Activated CD8-positive, alpha-beta memory T cell treated with anti-CD3 and anti-CD28 coated beads, Interleukin-2, amount 10 ng/mL, durations not matched to agents 7 days and 5 days (primary cell): ENCODE measurements at regions not wholly inside any gene's neighbourhood (a gene's known extent, or its start where the extent isn't known, plus 50 kb on each side); places are given as distances from the start of the nearest gene placed in this dataset.
"Not testable (repeated sequence)": the region's sequence is repeated elsewhere in the genome, so short reads cannot be mapped to it uniquely, and the experiment has no call there.

Experiments
- ATAC-seq: fragments of 150-1000 bp; cut with Tn5 transposase; one replicate; pipeline ENCODE4 v1.10.0; 2021; ENCODE audit warnings: moderate library complexity
- CTCF ChIA-PET: fragments of 350-600 bp; sonication (Branson Sonifier 250); formaldehyde crosslinking; loops from one replicate; lab custom pipeline; 2021; ENCODE audit warnings: antibody characterized with exemption; lab: Charles Lee
- DNase-seq: peaks from one replicate; pipeline ENCODE4 v3.0.0-alpha.2; 2020
- H3K27ac Mint-ChIP-seq: one replicate; pipeline ENCODE4 v1.8.0; 2021; ENCODE audit warnings: mild to moderate bottlenecking, mixed read lengths
- H3K27me3 Mint-ChIP-seq: one replicate; pipeline ENCODE4 v1.8.0; 2021; ENCODE audit warnings: mixed read lengths
- H3K36me3 Mint-ChIP-seq: one replicate; pipeline ENCODE4 v1.8.0; 2021; ENCODE audit warnings: mild to moderate bottlenecking, mixed read lengths
- H3K4me1 Mint-ChIP-seq: one replicate; pipeline ENCODE4 v1.8.0; 2021; ENCODE audit warnings: mixed read lengths
- H3K4me3 Mint-ChIP-seq: one replicate; pipeline ENCODE4 v1.8.0; 2021; ENCODE audit warnings: mild to moderate bottlenecking, moderate library complexity, mixed read lengths
- H3K9me3 Mint-ChIP-seq: one replicate; pipeline ENCODE4 v1.8.0; 2022; ENCODE audit warnings: low read depth, mixed read lengths

GRCh38 chr2:56589194-56589593, 405.4 kb downstream of the CCDC85A start:
- Mint-ChIP-seq H3K4me3 (no peak overlapping the region), H3K27me3 (no peaks in the 10 kb centered on the region), H3K4me1 (no peaks in the 10 kb centered on the region), H3K27ac (no peak overlapping the region), H3K9me3 (peaks cover 5% of the 10 kb centered on the region), H3K36me3 (no peaks in the 10 kb centered on the region)
- DNase-seq: no peak
- ATAC-seq: no peak
- CTCF ChIA-PET: no interaction called here

- Mint-ChIP-seq H3K27ac (no peak overlapping the region), H3K9me3 (peaks cover 5% of the 10 kb centered on the region), H3K27me3 (no peaks in the 10 kb centered on the region), H3K4me1 (no peaks in the 10 kb centered on the region), H3K4me3 (no peak overlapping the region), H3K36me3 (no peaks in the 10 kb centered on the region)
- CTCF ChIA-PET: interaction anchor here (0.5 kb wide), 1 partner anchor 28 kb away, joined by 3 read pairs; no protein-coding TSS in a partner anchor
- no peak for DNase-seq
- ATAC-seq: no peak
Observed at GRCh38 chr2:56589835-56590234, 406.0 kb downstream of the CCDC85A start.

GRCh38 chr2:56590611-56591010, 406.8 kb downstream of the CCDC85A start:
- DNase-seq (no peak), ATAC-seq (no peak)
- no peaks in the 10 kb centered on the region for H3K4me1 Mint-ChIP-seq
- H3K36me3 Mint-ChIP-seq: no peaks in the 10 kb centered on the region
- CTCF ChIA-PET: interaction anchor here (0.5 kb wide), 1 partner anchor 28 kb away, joined by 3 read pairs; no protein-coding TSS in a partner anchor
- H3K27ac Mint-ChIP-seq: no peak overlapping the region
- no peak overlapping the region for H3K4me3 Mint-ChIP-seq
- no peaks in the 10 kb centered on the region for H3K27me3 Mint-ChIP-seq
- H3K9me3 Mint-ChIP-seq: peaks cover 5% of the 10 kb centered on the region

GRCh38 chr2:56606086-56606485, 422.3 kb downstream of the CCDC85A start:
- H3K4me3 Mint-ChIP-seq, ATAC-seq, H3K9me3 Mint-ChIP-seq, H3K27ac Mint-ChIP-seq, H3K27me3 Mint-ChIP-seq, H3K4me1 Mint-ChIP-seq, DNase-seq, CTCF ChIA-PET, H3K36me3 Mint-ChIP-seq: not testable (repeated sequence)

GRCh38 chr2:56613254-56613653, 429.5 kb downstream of the CCDC85A start:
- CTCF ChIA-PET: no interaction called here
- H3K36me3 Mint-ChIP-seq: no peaks in the 10 kb centered on the region
- ATAC-seq (no peak), DNase-seq (no peak)
- H3K4me1 Mint-ChIP-seq: no peaks in the 10 kb centered on the region
- H3K9me3 Mint-ChIP-seq: peaks cover 2% of the 10 kb centered on the region
- H3K27me3 Mint-ChIP-seq: no peaks in the 10 kb centered on the region
- H3K27ac Mint-ChIP-seq: no peak overlapping the region
- no peak overlapping the region for H3K4me3 Mint-ChIP-seq

GRCh38 chr2:56613920-56614319, 430.1 kb downstream of the CCDC85A start:
- Mint-ChIP-seq H3K27ac (no peak overlapping the region), H3K27me3 (no peaks in the 10 kb centered on the region), H3K9me3 (peaks cover 2% of the 10 kb centered on the region), H3K36me3 (no peaks in the 10 kb centered on the region), H3K4me1 (no peaks in the 10 kb centered on the region), H3K4me3 (no peak overlapping the region)
- no peak for DNase-seq
- no peak for ATAC-seq
- CTCF ChIA-PET: no interaction called here

GRCh38 chr2:56615760-56616159, 432.0 kb downstream of the CCDC85A start:
- H3K4me3 Mint-ChIP-seq: no peak overlapping the region
- CTCF ChIA-PET: no interaction called here
- H3K36me3 Mint-ChIP-seq: no peaks in the 10 kb centered on the region
- H3K4me1 Mint-ChIP-seq: no peaks in the 10 kb centered on the region
- ATAC-seq (no peak), DNase-seq (no peak)
- no peaks in the 10 kb centered on the region for H3K27me3 Mint-ChIP-seq
- peaks cover 4% of the 10 kb centered on the region for H3K9me3 Mint-ChIP-seq
- no peak overlapping the region for H3K27ac Mint-ChIP-seq

- no peaks in the 10 kb centered on the region for H3K4me1 Mint-ChIP-seq
- no peaks in the 10 kb centered on the region for H3K27me3 Mint-ChIP-seq
- DNase-seq (no peak), ATAC-seq (no peak)
- H3K4me3 Mint-ChIP-seq: no peak overlapping the region
- H3K27ac Mint-ChIP-seq: no peak overlapping the region
- H3K9me3 Mint-ChIP-seq: peaks cover 3% of the 10 kb centered on the region
- no peaks in the 10 kb centered on the region for H3K36me3 Mint-ChIP-seq
- CTCF ChIA-PET: no interaction called here
Observed at GRCh38 chr2:56624181-56624580, 440.4 kb downstream of the CCDC85A start.

GRCh38 chr2:56626927-56627326, 443.1 kb downstream of the CCDC85A start:
- H3K4me1 Mint-ChIP-seq: no peaks in the 10 kb centered on the region
- H3K4me3 Mint-ChIP-seq: no peak overlapping the region
- H3K27me3 Mint-ChIP-seq: no peaks in the 10 kb centered on the region
- ATAC-seq (no peak), DNase-seq (no peak)
- no peak overlapping the region for H3K27ac Mint-ChIP-seq
- H3K9me3 Mint-ChIP-seq: no peaks in the 10 kb centered on the region
- CTCF ChIA-PET: no interaction called here
- no peaks in the 10 kb centered on the region for H3K36me3 Mint-ChIP-seq

GRCh38 chr2:56630286-56630685, 446.5 kb downstream of the CCDC85A start:
- H3K36me3 Mint-ChIP-seq: no peaks in the 10 kb centered on the region
- H3K27me3 Mint-ChIP-seq: no peaks in the 10 kb centered on the region
- no peaks in the 10 kb centered on the region for H3K4me1 Mint-ChIP-seq
- CTCF ChIA-PET: no interaction called here
- DNase-seq (no peak), ATAC-seq (no peak)
- no peaks in the 10 kb centered on the region for H3K9me3 Mint-ChIP-seq
- H3K4me3 Mint-ChIP-seq: no peak overlapping the region
- no peak overlapping the region for H3K27ac Mint-ChIP-seq

GRCh38 chr2:56647997-56648396, 464.2 kb downstream of the CCDC85A start:
- no peak overlapping the region for H3K27ac Mint-ChIP-seq
- ATAC-seq (no peak), DNase-seq (no peak)
- H3K4me1 Mint-ChIP-seq: no peaks in the 10 kb centered on the region
- CTCF ChIA-PET: no interaction called here
- H3K36me3 Mint-ChIP-seq: no peaks in the 10 kb centered on the region
- H3K27me3 Mint-ChIP-seq: no peaks in the 10 kb centered on the region
- peaks cover 12% of the 10 kb centered on the region for H3K9me3 Mint-ChIP-seq
- H3K4me3 Mint-ChIP-seq: no peak overlapping the region

GRCh38 chr2:56648802-56649201, 465.0 kb downstream of the CCDC85A start:
- ATAC-seq (no peak), DNase-seq (no peak)
- Mint-ChIP-seq H3K27ac (no peak overlapping the region), H3K27me3 (no peaks in the 10 kb centered on the region), H3K4me3 (no peak overlapping the region), H3K4me1 (no peaks in the 10 kb centered on the region), H3K9me3 (peaks cover 7% of the 10 kb centered on the region), H3K36me3 (no peaks in the 10 kb centered on the region)
- CTCF ChIA-PET: no interaction called here

GRCh38 chr2:56654936-56655335, 471.1 kb downstream of the CCDC85A start:
- ATAC-seq: no peak
- no peaks in the 10 kb centered on the region for H3K27me3 Mint-ChIP-seq
- H3K27ac Mint-ChIP-seq: no peak overlapping the region
- no peaks in the 10 kb centered on the region for H3K4me1 Mint-ChIP-seq
- peaks cover 5% of the 10 kb centered on the region for H3K9me3 Mint-ChIP-seq
- no peak for DNase-seq
- CTCF ChIA-PET: no interaction called here
- H3K4me3 Mint-ChIP-seq: no peak overlapping the region
- H3K36me3 Mint-ChIP-seq: no peaks in the 10 kb centered on the region

- no peaks in the 10 kb centered on the region for H3K4me1 Mint-ChIP-seq
- H3K27me3 Mint-ChIP-seq: no peaks in the 10 kb centered on the region
- CTCF ChIA-PET: no interaction called here
- no peak overlapping the region for H3K4me3 Mint-ChIP-seq
- H3K27ac Mint-ChIP-seq: no peak overlapping the region
- DNase-seq (no peak), ATAC-seq (no peak)
- H3K36me3 Mint-ChIP-seq: no peaks in the 10 kb centered on the region
- peaks cover 5% of the 10 kb centered on the region for H3K9me3 Mint-ChIP-seq
Observed at GRCh38 chr2:56656826-56657225, 473.0 kb downstream of the CCDC85A start.

- no peak for ATAC-seq
- Mint-ChIP-seq H3K9me3 (peaks cover 2% of the 10 kb centered on the region), H3K27me3 (no peaks in the 10 kb centered on the region), H3K4me1 (no peaks in the 10 kb centered on the region), H3K36me3 (no peaks in the 10 kb centered on the region), H3K27ac (no peak overlapping the region), H3K4me3 (no peak overlapping the region)
- CTCF ChIA-PET: no interaction called here
- no peak for DNase-seq
Observed at GRCh38 chr2:56666777-56667176, 483.0 kb downstream of the CCDC85A start.
